WTC11 (cell line): ENCODE measurements at regions not wholly inside any gene's neighbourhood (a gene's known extent, or its start where the extent isn't known, plus 50 kb on each side); places are given as distances from the start of the nearest gene placed in this dataset.

Source experiments
- CTCF ChIP-seq: fragments of 200-600 bp; IDR thresholded peaks from 2 replicates; pipeline ENCODE4 v1.8.0; 2022; ENCODE audit warnings: antibody characterized with exemption
- ESRRA ChIP-seq: sonication (generic); formaldehyde crosslinking; IDR thresholded peaks from 2 replicates; pipeline ENCODE4 v1.8.1; 2022; ENCODE audit warnings: mild to moderate bottlenecking, missing genetic modification reagents, borderline replicate concordance
- FOXJ3 ChIP-seq: sonication (generic); formaldehyde crosslinking; IDR thresholded peaks from 2 replicates; pipeline ENCODE4 v1.9.0; 2021; ENCODE audit warnings: missing genetic modification reagents, mild to moderate bottlenecking, borderline replicate concordance
- NR2C2 ChIP-seq: sonication (generic); formaldehyde crosslinking; IDR thresholded peaks from 2 replicates; pipeline ENCODE4 v1.8.0; 2022; ENCODE audit warnings: mild to moderate bottlenecking, missing genetic modification reagents
- PREB ChIP-seq: sonication (generic); formaldehyde crosslinking; IDR thresholded peaks from 2 replicates; pipeline ENCODE4 v1.8.1; 2022; ENCODE audit warnings: mild to moderate bottlenecking, missing genetic modification reagents, moderate library complexity, borderline replicate concordance
- USF2 ChIP-seq: sonication (generic); formaldehyde crosslinking; IDR thresholded peaks from 2 replicates; pipeline ENCODE4 v1.8.1; 2023; ENCODE audit warnings: mild to moderate bottlenecking, missing genetic modification reagents, moderate library complexity
- ZBTB43 ChIP-seq: sonication (generic); formaldehyde crosslinking; IDR thresholded peaks from 2 replicates; pipeline ENCODE4 v1.8.1; 2023; ENCODE audit warnings: mild to moderate bottlenecking, missing genetic modification reagents
- TF ChIP-seq, protein P1 (sequence below): sonication (generic); formaldehyde crosslinking; conservative IDR thresholded peaks from 2 replicates; pipeline ENCODE4 v1.8.1; 2022; ENCODE audit warnings: mild to moderate bottlenecking, missing genetic modification reagents

GRCh38 chrX:51824061-51824460 lies 69.4 kb upstream of the MAGED1 start:
- TF ChIP-seq ESRRA (CRISPR knock-in tag) (no peak), ZBTB43 (CRISPR knock-in tag) (no peak), CTCF (no peak), FOXJ3 (CRISPR knock-in tag) (no peak), PREB (no peak), NR2C2 (no peak), USF2 (no peak)
- TF ChIP-seq, protein P1, sequence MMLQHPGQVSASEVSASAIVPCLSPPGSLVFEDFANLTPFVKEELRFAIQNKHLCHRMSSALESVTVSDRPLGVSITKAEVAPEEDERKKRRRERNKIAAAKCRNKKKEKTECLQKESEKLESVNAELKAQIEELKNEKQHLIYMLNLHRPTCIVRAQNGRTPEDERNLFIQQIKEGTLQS (CRISPR knock-in tag), result no peak
